ENCODE measurements at regions not wholly inside any gene's neighbourhood (a gene's known extent, or its start where the extent isn't known, plus 50 kb on each side); places are given as distances from the start of the nearest gene placed in this dataset.

DNA sequence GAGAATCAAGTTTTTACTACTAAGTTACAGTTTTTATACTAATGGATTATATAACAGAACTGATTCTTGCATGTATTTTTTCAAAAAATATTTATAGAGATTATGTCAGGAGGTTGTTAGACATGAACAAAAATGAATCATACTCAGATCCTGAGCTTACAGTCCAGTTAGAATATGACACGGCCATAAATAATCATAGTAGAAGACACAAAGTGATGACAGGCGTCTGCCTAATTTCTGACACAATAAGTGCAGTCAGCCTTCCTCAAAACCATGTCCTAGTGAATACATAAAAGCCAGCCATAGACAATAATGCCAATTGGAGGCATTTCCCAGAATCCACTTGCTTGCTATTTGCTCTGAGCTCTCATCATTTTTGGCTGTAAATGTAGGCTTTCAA is 81.7 kb upstream of the POU1F1 start:
- no peaks in the 10 kb centered on the region for H3K9me1 ChIP-seq (replicated peaks; ENCODE audit: control insufficient read depth, extremely low read depth, insufficient read depth, low read length)
- H3K27me3 ChIP-seq (ENCODE audit: control insufficient read depth in 2 of 2, insufficient read depth in 2 of 2, low read length in 2 of 2): no peaks in the 10 kb centered on the region
- no peak overlapping the region for H3K4me2 ChIP-seq (ENCODE audit: insufficient read depth, low read length)
- dilution Hi-C loops (cut with MboI; ENCODE audit: extremely low pct_ligation_motif_present, low sequenced_read_pairs): no loop called here
- TF ChIP-seq CTCF (IDR thresholded peaks at IDR 0.05; ENCODE audit: extremely low read depth in 1 of 2, insufficient read depth in 1 of 2, low read depth in 1 of 2, low read length in 2 of 2) (no peak), POLR2AphosphoS5 (IDR thresholded peaks at IDR 0.05; ENCODE audit: insufficient read depth, low read depth, low read length) (no peak), GATA2 (IDR thresholded peaks at IDR 0.05; ENCODE audit: insufficient read depth, insufficient read length, low read depth, low read length) (no peak), FOS (IDR thresholded peaks at IDR 0.05; ENCODE audit: borderline replicate concordance, insufficient read depth, low read length) (no peak), EZH2 (IDR thresholded peaks at IDR 0.05; ENCODE audit: borderline replicate concordance, low read depth, low read length, severe bottlenecking) (no peak), JUN (IDR thresholded peaks at IDR 0.05; ENCODE audit: borderline replicate concordance, insufficient read depth, insufficient read length, low read depth) (no peak), MYC (IDR thresholded peaks at IDR 0.05; ENCODE audit: low read depth, low read length) (no peak), POLR2A (IDR thresholded peaks at IDR 0.05; ENCODE audit: low read depth, low read length) (no peak)
- TF ChIP-seq, protein P1, sequence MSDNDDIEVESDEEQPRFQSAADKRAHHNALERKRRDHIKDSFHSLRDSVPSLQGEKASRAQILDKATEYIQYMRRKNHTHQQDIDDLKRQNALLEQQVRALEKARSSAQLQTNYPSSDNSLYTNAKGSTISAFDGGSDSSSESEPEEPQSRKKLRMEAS (IDR thresholded peaks at IDR 0.05; ENCODE audit: insufficient read depth, insufficient read length): no peak
- no peak overlapping the region for H3K4me3 ChIP-seq (replicated peaks in 1 of 3; ENCODE audit: insufficient read depth in 1 of 3, low read depth in 1 of 3, low read length in 3 of 3)
- no peak overlapping the region for H3K9ac ChIP-seq (replicated peaks; ENCODE audit: extremely low read depth, insufficient read depth, low read length)
- no peaks in the 10 kb centered on the region for H3K36me3 ChIP-seq (ENCODE audit: control insufficient read depth in 2 of 2, extremely low read depth in 1 of 2, insufficient read depth in 2 of 2, low read length in 2 of 2)
- DNase-seq (ENCODE audit: low read depth, low spot score): no peak
- ChIA-PET CTCF (interaction anchor here (0.9 to 2.1 kb wide), 4 partner anchors 10 to 146 kb away, joined by 3 to 6 read pairs (median 6); no protein-coding TSS in a partner anchor), POLR2A (no interaction called here)
- no peak overlapping the region for H2AFZ ChIP-seq (ENCODE audit: low read depth, low read length)
- H3K79me2 ChIP-seq (ENCODE audit: control insufficient read depth, insufficient read depth, low read length): no peaks in the 10 kb centered on the region
- no peaks in the 10 kb centered on the region for H3K4me1 ChIP-seq (ENCODE audit: control insufficient read depth, extremely low read depth, insufficient read depth, low read length)
- H3K27ac ChIP-seq (ENCODE audit: insufficient read depth, low read depth, low read length): no peak overlapping the region
- no peaks in the 10 kb centered on the region for H3K9me3 ChIP-seq (replicated peaks; ENCODE audit: control insufficient read depth, insufficient read depth, low read length)
- no peak for FAIRE-seq
- no peaks in the 10 kb centered on the region for H4K20me1 ChIP-seq (replicated peaks; ENCODE audit: control insufficient read depth, extremely low read depth, insufficient read depth, low read length)
- intact Hi-C loops (cut with micrococcal nuclease): no loop called here
- BruUV-seq (replicated peaks): no TSS peak
